Activated CD4-positive, alpha-beta T cell treated with anti-CD3 and anti-CD28 coated beads for 36 hours (primary cell): ENCODE measurements at regions not wholly inside any gene's neighbourhood (a gene's known extent, or its start where the extent isn't known, plus 50 kb on each side); places are given as distances from the start of the nearest gene placed in this dataset.
"Not testable (repeated sequence)": the region's sequence is repeated elsewhere in the genome, so short reads cannot be mapped to it uniquely, and the experiment has no call there.

ENCODE experiments used
- ATAC-seq: fragments of 200-7000 bp; cut with Tn5 transposase; one replicate; pipeline ENCODE4 v1.10.0; 2021; ENCODE audit warnings: mild to moderate bottlenecking, moderate library complexity
- CTCF ChIA-PET: fragments of 350-600 bp; sonication (Branson Sonifier 250); formaldehyde crosslinking; loops from one replicate; lab custom pipeline; 2021; ENCODE audit warnings: antibody characterized with exemption; lab: Charles Lee
- POLR2A ChIA-PET: fragments of 350-600 bp; sonication (Branson Sonifier 250); formaldehyde crosslinking; loops from one replicate; lab custom pipeline; 2021; ENCODE audit warnings: antibody characterized with exemption, inconsistent platforms; lab: Charles Lee
- DNase-seq: peaks from one replicate; pipeline ENCODE4 v3.0.0-alpha.2; 2020
- H3K27ac Mint-ChIP-seq: one replicate; pipeline ENCODE4 v1.8.0; 2021; ENCODE audit warnings: mixed read lengths
- H3K27me3 Mint-ChIP-seq: one replicate; pipeline ENCODE4 v1.8.0; 2021; ENCODE audit warnings: mixed read lengths
- H3K36me3 Mint-ChIP-seq: one replicate; pipeline ENCODE4 v1.8.0; 2021; ENCODE audit warnings: low read depth, mixed read lengths
- H3K4me1 Mint-ChIP-seq: one replicate; pipeline ENCODE4 v1.8.0; 2021; ENCODE audit warnings: mixed read lengths
- H3K4me3 Mint-ChIP-seq: one replicate; pipeline ENCODE4 v1.8.0; 2021; ENCODE audit warnings: mild to moderate bottlenecking, moderate library complexity, mixed read lengths
- H3K9me3 Mint-ChIP-seq: one replicate; pipeline ENCODE4 v1.8.0; 2021; ENCODE audit warnings: low read depth, mixed read lengths
- intact Hi-C, 2 experiments: fragments of 100-400 bp; cut with DNase I in 1 of 2; cut with micrococcal nuclease in 1 of 2; formaldehyde crosslinking; loops; one replicate each; pipeline versions ENCODE4 v1.14.2 to v1.15.1; 2022 to 2024; cut with DNase I, micrococcal nuclease

GRCh38 chr4:151524610-151525009 lies 115.6 kb downstream of the FHIP1A start:
- intact Hi-C loops, result no loop called here
- Mint-ChIP-seq H3K36me3 (no peaks in the 10 kb centered on the region), H3K27ac (no peak overlapping the region), H3K27me3 (no peaks in the 10 kb centered on the region), H3K9me3 (no peaks in the 10 kb centered on the region), H3K4me1 (peaks cover 3% of the 10 kb centered on the region), H3K4me3 (no peak overlapping the region)
- no peak for DNase-seq
- POLR2A ChIA-PET, result no interaction called here
- no peak for ATAC-seq
- CTCF ChIA-PET, result no interaction called here

GRCh38 chr4:151526489-151526888 lies 117.5 kb downstream of the FHIP1A start:
- H3K27ac Mint-ChIP-seq, ATAC-seq, CTCF ChIA-PET, H3K27me3 Mint-ChIP-seq, POLR2A ChIA-PET, H3K4me3 Mint-ChIP-seq, DNase-seq, H3K9me3 Mint-ChIP-seq, intact Hi-C loops, H3K36me3 Mint-ChIP-seq, H3K4me1 Mint-ChIP-seq: not testable (repeated sequence)

GRCh38 chr4:151527699-151528098 lies 118.7 kb downstream of the FHIP1A start:
- DNase-seq (no peak), ATAC-seq (no peak)
- POLR2A ChIA-PET, result no interaction called here
- Mint-ChIP-seq H3K27ac (no peak overlapping the region), H3K36me3 (no peaks in the 10 kb centered on the region), H3K4me1 (peaks cover 3% of the 10 kb centered on the region), H3K4me3 (no peak overlapping the region), H3K9me3 (no peaks in the 10 kb centered on the region), H3K27me3 (no peaks in the 10 kb centered on the region)
- intact Hi-C loops, result no loop called here
- CTCF ChIA-PET, result interaction anchor here (1.0 kb wide), 1 partner anchor 17 kb away, joined by 3 read pairs; no protein-coding TSS in a partner anchor

GRCh38 chr4:151529187-151529586 lies 120.2 kb downstream of the FHIP1A start:
- ChIA-PET CTCF (interaction anchor here (1.0 kb wide), 1 partner anchor 11 kb away, joined by 3 read pairs; no protein-coding TSS in a partner anchor), POLR2A (no interaction called here)
- Mint-ChIP-seq H3K27ac (no peak overlapping the region), H3K4me3 (no peak overlapping the region), H3K9me3 (no peaks in the 10 kb centered on the region), H3K27me3 (no peaks in the 10 kb centered on the region), H3K36me3 (no peaks in the 10 kb centered on the region), H3K4me1 (peaks cover 3% of the 10 kb centered on the region)
- intact Hi-C loops, result no loop called here
- ATAC-seq (no peak), DNase-seq (no peak)

- H3K27me3 Mint-ChIP-seq, result no peaks in the 10 kb centered on the region
- POLR2A ChIA-PET, result no interaction called here
- ATAC-seq (no peak), DNase-seq (no peak)
- no peaks in the 10 kb centered on the region for H3K9me3 Mint-ChIP-seq
- no peaks in the 10 kb centered on the region for H3K36me3 Mint-ChIP-seq
- CTCF ChIA-PET, result no interaction called here
- no peaks in the 10 kb centered on the region for H3K4me1 Mint-ChIP-seq
- intact Hi-C loops, result no loop called here
- no peak overlapping the region for H3K27ac Mint-ChIP-seq
- no peak overlapping the region for H3K4me3 Mint-ChIP-seq
Measured at GRCh38 chr4:151530230-151530629, 121.3 kb downstream of the FHIP1A start.

- Mint-ChIP-seq H3K27me3 (no peaks in the 10 kb centered on the region), H3K36me3 (no peaks in the 10 kb centered on the region), H3K27ac (no peak overlapping the region), H3K4me3 (no peak overlapping the region), H3K4me1 (no peaks in the 10 kb centered on the region), H3K9me3 (no peaks in the 10 kb centered on the region)
- ATAC-seq (no peak), DNase-seq (no peak)
- CTCF ChIA-PET, result no interaction called here
- intact Hi-C loops, result no loop called here
- POLR2A ChIA-PET, result no interaction called here
Measured at GRCh38 chr4:151530783-151531182, 121.8 kb downstream of the FHIP1A start.

GRCh38 chr4:151532001-151532708 lies 123.2 kb downstream of the FHIP1A start:
- H3K27ac Mint-ChIP-seq, result no peak overlapping the region
- ChIA-PET CTCF (no interaction called here), POLR2A (no interaction called here)
- H3K4me3 Mint-ChIP-seq, result no peak overlapping the region
- no peak for ATAC-seq
- H3K27me3 Mint-ChIP-seq, result no peaks in the 10 kb centered on the region
- intact Hi-C loops, result no loop called here
- H3K9me3 Mint-ChIP-seq, result no peaks in the 10 kb centered on the region
- no peaks in the 10 kb centered on the region for H3K36me3 Mint-ChIP-seq
- H3K4me1 Mint-ChIP-seq, result no peaks in the 10 kb centered on the region
- no peak for DNase-seq

- ChIA-PET CTCF (no interaction called here), POLR2A (no interaction called here)
- intact Hi-C loops, result no loop called here
- no peaks in the 10 kb centered on the region for H3K4me1 Mint-ChIP-seq
- no peak overlapping the region for H3K4me3 Mint-ChIP-seq
- no peaks in the 10 kb centered on the region for H3K9me3 Mint-ChIP-seq
- H3K36me3 Mint-ChIP-seq, result no peaks in the 10 kb centered on the region
- DNase-seq (no peak), ATAC-seq (no peak)
- H3K27ac Mint-ChIP-seq, result no peak overlapping the region
- no peaks in the 10 kb centered on the region for H3K27me3 Mint-ChIP-seq
Measured at GRCh38 chr4:151534195-151534594, 125.2 kb downstream of the FHIP1A start.

- H3K27ac Mint-ChIP-seq, result no peak overlapping the region
- ATAC-seq (no peak), DNase-seq (no peak)
- H3K9me3 Mint-ChIP-seq, result no peaks in the 10 kb centered on the region
- H3K4me1 Mint-ChIP-seq, result no peaks in the 10 kb centered on the region
- intact Hi-C loops, result no loop called here
- CTCF ChIA-PET, result no interaction called here
- no peak overlapping the region for H3K4me3 Mint-ChIP-seq
- POLR2A ChIA-PET, result no interaction called here
- no peaks in the 10 kb centered on the region for H3K36me3 Mint-ChIP-seq
- peaks cover 3% of the 10 kb centered on the region for H3K27me3 Mint-ChIP-seq
Measured at GRCh38 chr4:151535366-151535765, 126.4 kb downstream of the FHIP1A start.

GRCh38 chr4:151537687-151538086 lies 128.7 kb downstream of the FHIP1A start:
- no peaks in the 10 kb centered on the region for H3K4me1 Mint-ChIP-seq
- no peaks in the 10 kb centered on the region for H3K9me3 Mint-ChIP-seq
- CTCF ChIA-PET, result interaction anchor here (0.6 kb wide), 1 partner anchor 268 kb away, joined by 3 read pairs; no protein-coding TSS in a partner anchor
- H3K36me3 Mint-ChIP-seq, result no peaks in the 10 kb centered on the region
- ATAC-seq (no peak), DNase-seq (no peak)
- no peak overlapping the region for H3K4me3 Mint-ChIP-seq
- H3K27ac Mint-ChIP-seq, result no peak overlapping the region
- POLR2A ChIA-PET, result no interaction called here
- H3K27me3 Mint-ChIP-seq, result peaks cover 8% of the 10 kb centered on the region
- intact Hi-C loops, result no loop called here

- CTCF ChIA-PET, result no interaction called here
- H3K4me1 Mint-ChIP-seq, result no peaks in the 10 kb centered on the region
- peaks cover 8% of the 10 kb centered on the region for H3K27me3 Mint-ChIP-seq
- POLR2A ChIA-PET, result no interaction called here
- H3K36me3 Mint-ChIP-seq, result no peaks in the 10 kb centered on the region
- ATAC-seq (no peak), DNase-seq (no peak)
- intact Hi-C loops, result no loop called here
- H3K9me3 Mint-ChIP-seq, result no peaks in the 10 kb centered on the region
- no peak overlapping the region for H3K27ac Mint-ChIP-seq
- H3K4me3 Mint-ChIP-seq, result no peak overlapping the region
Measured at GRCh38 chr4:151538963-151539362, 130.0 kb downstream of the FHIP1A start.

- DNase-seq, result no peak
- H3K27ac Mint-ChIP-seq, result no peak overlapping the region
- H3K27me3 Mint-ChIP-seq, result peaks cover 8% of the 10 kb centered on the region
- no peaks in the 10 kb centered on the region for H3K36me3 Mint-ChIP-seq
- no peak for ATAC-seq
- H3K4me3 Mint-ChIP-seq, result no peak overlapping the region
- intact Hi-C loops, result no loop called here
- POLR2A ChIA-PET, result interaction anchor here (0.5 kb wide), 1 partner anchor 989 kb away, joined by 3 read pairs; no protein-coding TSS in a partner anchor
- CTCF ChIA-PET, result interaction anchor here (1.0 kb wide), 2 partner anchors 12 to 15 kb away, joined by 3 read pairs; no protein-coding TSS in a partner anchor
- H3K9me3 Mint-ChIP-seq, result no peaks in the 10 kb centered on the region
- no peaks in the 10 kb centered on the region for H3K4me1 Mint-ChIP-seq
Measured at GRCh38 chr4:151540728-151541388, 131.9 kb downstream of the FHIP1A start.
